ENCODE measurements at regions not wholly inside any gene's neighbourhood (a gene's known extent, or its start where the extent isn't known, plus 50 kb on each side); places are given as distances from the start of the nearest gene placed in this dataset.
"Not testable (repeated sequence)": the region's sequence is repeated elsewhere in the genome, so short reads cannot be mapped to it uniquely, and the experiment has no call there.

DNA sequence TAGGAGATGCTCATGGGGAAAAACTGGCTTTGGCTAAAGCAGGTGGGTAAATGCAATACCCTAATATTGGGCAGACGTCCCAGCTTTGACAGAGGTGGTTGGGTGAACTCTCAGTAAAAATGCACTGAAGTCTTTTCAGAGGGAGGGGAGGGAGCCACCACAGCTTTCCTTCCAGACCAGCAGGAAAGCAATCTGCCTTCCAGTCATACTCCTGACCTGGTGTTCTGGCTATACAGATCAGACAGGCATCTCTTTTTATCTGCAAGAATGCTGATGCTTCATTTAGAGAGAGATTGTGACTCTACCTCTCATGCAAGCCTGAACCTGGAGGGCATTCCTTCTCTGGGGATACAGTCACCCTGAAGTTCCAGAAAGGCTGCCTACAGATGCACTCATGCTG is 52.6 kb upstream of the ICA1 start:
- no peak for DNase-seq (ENCODE audit: low spot score)

DNA sequence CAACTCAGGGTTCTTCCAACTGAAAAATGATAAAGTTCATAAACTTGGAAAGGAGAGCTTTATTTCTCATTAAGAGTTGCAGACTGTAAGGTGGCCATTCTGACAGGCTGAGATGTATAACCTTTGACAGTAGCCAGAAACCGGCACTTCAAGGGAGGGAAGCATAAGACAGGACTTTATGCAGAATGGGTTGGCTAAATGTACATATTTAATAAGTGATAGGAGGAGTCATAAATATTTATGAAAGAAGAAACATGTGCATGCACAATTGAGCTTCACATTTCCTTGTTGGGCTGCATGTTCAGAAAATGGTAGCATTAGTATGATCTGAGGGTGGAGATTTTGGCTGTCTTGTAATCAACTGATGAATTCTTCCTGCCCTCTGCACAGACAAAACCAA is 57.1 kb upstream of the ICA1 start:
- no peak for DNase-seq (ENCODE audit: low spot score)

DNA sequence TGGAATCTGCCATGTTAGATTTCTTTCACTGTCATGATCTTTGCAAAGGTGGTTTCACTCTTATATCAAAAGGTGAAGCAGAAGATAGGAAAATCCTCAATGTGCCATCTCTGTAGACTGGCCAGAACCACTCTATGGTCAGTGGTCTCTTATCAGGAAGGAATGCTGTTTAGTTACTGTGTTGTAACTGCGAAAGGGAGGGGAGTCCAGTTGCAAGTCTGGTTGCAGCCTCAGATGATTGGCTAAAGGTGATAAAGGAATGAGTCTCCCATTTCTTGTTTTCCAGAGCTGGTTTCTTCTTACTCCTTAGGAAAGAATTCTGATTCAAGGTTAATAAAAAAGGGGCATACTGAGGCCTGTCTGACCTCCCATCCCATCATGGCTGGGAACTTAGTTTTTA is 58.2 kb upstream of the ICA1 start:
- DNase-seq (ENCODE audit: low spot score), result no peak

DNA sequence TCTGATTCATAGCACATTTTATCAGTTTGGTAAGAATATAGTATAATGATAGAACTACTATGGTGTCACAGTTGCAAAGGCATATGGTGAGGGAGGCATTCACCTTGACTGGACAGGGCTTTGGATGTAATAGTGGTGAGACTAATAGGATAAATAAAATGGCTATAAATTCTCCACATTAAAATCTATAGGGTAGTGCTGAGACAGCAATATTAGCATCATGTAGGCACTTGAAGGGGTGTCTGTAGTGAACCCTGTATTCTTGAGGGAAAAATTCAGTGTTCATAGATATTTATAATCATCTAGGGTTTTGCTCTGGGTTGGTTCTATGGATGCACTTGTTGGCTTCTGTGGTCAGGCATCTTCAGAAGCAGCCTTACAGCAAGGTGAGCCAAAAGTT is 59.3 kb upstream of the ICA1 start:
- no peak for DNase-seq (ENCODE audit: low spot score)

DNA sequence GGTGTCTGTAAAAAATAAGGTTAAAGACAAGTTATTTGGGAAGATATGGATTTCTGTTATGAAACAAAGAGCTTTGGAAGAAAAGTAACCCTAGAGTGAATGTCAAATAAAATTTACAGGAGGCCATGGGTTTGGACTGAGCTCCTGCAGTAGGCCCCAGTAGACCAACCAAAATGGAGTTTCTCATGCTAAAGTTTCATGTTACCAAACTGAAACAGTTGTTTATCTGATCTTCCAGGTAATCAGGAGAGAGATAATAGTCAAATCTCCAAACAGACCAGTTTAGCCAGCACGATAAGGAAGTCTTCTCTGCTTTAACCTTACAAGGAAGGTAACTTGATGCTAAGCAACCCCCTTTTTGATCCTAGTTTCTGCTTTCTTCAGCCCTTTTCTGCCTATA is 60.7 kb upstream of the ICA1 start:
- DNase-seq (ENCODE audit: low spot score), result no peak

DNA sequence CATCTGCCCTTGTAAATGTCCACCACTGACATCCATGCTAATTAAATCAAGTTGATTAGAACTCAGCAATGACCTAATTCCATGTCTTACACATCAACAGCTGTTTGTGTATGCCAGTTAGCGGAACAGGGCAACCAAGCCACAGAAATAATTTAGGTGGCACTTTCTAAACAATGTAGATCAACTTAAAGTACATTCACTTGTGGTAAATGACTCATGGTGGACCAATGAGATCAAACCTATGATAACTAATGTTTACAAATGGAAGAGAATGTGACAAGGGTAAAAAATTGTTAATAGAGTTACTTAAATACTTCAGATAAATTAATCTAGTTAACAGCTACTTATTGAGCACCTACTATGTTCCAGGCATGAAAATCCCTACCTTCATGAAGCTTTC is 63.1 kb upstream of the ICA1 start:
- peak; percentile 83 for DNase-seq (ENCODE audit: low spot score)

DNA sequence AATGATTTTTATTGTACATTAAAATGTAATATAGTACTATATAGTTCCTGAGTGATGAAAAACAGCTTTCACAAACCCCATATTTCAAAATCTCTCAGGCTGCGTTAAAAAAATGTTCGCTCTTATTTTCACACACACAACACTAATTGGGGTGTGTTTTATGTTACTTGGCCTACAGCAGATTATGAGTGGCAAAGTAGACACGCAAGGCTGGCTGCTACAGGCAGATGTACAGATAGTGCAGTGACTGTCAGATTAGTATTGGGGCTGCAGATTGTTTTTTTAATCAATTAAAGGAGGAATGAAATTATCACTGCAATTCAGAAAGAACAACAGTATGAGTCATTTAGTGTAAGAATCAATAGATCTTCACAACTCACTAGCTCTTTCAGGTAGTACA is 65.2 kb upstream of the ICA1 start:
- DNase-seq (ENCODE audit: low spot score), result no peak

DNA sequence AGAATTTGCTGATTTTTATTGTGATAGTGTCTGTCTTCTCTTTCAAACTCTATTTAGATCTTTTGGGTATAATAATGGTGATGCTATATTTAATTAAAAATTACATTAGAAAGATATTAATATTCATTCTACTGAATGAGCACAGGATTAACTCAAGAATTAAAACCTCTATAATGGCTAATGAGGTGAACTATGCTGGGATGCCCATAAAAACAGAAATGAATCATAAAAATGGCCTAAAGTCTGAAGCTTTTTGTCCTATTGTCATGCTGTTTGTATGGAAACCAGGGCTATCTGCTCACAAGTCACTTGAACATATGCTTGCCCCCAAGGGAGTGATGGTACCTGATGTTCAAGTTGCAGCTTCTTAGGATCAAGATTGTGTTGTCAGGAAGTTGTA is 76.2 kb upstream of the ICA1 start:
- no peak for DNase-seq (ENCODE audit: low spot score)

DNA sequence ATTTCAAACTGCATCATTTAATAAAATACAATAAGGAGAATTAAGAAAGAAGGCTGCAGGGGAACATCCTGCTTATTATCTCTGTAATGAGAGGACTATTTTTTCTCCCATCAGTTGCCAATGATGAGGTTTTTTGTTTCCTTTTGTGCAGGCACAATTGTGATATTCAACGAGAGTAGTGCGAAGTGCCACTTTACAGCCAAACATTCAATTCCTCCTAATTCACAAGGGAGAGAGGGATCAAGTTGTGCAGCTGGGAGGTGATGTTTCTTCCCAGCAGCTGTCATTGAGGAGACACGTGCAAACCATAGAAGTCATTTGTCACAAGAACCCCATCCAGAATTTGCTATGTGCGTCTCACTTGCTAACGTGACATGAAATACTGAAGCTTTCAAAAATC is 81.6 kb upstream of the ICA1 start:
- no peak for DNase-seq (ENCODE audit: low spot score)

DNA sequence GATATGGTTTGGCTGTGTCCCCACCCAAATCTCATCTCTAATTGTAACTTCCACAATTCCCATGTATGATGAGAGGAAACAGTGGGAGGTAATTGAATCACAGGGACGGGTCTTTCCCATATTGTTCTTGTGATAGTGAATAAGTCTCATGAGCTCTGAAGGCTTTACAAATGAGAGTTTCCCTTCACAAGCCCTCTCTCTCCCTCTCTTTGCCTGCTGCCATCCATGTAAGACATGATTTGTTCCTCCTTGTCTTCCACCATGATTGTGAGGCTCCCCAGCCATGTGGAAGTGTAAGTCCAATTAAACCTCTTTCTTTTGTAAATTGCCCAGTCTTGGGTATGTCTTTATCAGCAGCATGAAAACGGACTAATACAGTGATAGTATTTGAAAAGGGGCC is 85.4 kb upstream of the ICA1 start:
- not testable (repeated sequence) for DNase-seq (ENCODE audit: low spot score)

DNA sequence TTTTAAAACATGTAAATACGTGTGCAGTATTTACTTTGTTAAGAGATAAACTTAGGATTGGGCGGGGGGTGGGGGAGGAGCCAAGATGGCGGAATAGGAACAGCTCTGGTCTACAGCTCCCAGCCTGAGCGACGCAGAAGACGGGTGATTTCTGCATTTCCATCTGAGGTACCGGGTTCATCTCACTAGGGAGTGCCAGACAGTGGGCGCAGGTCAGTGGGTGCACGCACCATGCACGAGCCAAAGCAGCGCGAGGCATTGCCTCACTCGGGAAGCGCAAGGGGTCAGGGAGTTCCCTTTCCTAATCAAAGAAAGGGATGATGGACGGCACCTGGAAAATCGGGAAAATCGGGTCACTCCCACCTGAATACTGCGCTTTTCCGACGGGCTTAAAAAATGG is 81.8 kb upstream of the NXPH1 start:
- not testable (repeated sequence) for DNase-seq (ENCODE audit: low spot score)

DNA sequence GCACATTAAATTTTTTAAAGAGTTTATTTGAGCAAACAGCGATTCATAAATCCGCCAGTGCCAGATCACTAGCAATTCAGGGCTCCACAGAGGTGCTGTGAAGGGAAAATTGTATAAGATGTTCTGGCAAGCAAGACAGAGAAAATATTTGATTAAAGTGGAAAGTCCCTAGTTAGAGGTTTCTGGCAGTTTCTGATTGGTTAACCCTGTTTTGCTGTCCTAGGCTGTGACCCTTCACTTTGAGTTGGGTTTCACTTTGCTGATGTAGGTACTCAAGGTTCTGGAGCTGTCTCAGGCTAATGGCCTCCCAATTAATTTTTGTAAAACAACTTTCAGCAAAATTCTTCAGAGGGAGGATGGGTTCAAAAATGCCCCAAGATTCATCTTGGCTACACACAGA is 79.4 kb upstream of the NXPH1 start:
- DNase-seq (ENCODE audit: low spot score), result no peak

DNA sequence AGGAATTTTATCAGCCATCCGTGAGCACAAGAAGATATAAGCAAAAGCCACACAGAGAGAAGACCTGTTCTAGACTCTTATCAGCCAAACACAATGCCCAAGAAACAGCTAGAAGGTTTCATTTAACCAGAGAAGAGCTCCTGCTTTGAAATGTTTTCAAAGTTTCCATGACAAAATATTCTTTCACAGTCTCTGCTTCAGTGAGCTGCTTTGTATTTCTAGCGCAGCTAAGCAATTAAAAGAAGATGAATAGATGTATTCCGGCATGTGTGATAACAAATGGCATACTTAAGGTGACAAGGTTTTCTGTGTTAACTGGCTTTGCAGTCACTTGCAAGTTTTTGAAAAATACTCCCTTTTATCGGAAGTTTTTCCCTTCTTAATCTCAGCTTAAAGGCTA is 78.9 kb upstream of the NXPH1 start:
- no peak for DNase-seq (ENCODE audit: low spot score)

DNA sequence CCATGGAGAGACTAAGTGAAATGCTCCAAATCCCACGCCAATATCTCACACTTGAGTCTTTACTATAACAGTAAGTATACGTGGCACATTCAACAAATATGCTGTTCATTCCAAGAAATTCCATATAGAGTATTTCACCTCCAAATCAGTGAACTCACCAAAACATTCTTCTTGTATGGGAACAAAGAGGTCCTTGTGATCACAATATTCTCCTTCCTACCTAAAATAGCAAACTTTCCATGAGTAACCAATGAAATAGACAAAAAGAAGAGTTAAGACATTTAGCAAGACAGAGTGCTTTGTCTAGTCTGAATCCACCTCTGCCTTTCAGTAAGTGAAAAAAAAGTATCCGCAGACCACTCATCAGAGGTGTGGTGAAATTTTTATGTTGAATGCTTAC is 77.3 kb upstream of the NXPH1 start:
- no peak for DNase-seq (ENCODE audit: low spot score)

DNA sequence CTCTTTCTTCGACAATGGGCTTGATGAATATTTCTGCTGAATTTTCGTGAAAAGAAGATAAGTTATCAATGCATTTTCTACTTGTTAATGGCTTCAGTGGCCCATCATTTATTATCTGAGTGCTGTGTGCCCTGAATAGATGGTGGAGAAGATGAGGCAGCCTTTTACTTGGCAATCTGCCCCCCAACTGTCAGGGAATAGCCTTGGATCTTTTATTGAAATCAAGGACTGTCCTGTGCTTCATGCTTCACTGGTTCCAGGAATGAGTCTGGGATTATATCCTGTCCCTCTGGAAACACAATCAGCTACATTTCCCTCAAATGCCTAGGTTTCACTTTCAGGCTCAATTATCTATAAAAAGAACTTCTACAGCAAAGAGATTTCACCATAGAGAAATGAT is 75.9 kb upstream of the NXPH1 start:
- no peak for DNase-seq (ENCODE audit: low spot score)

DNA sequence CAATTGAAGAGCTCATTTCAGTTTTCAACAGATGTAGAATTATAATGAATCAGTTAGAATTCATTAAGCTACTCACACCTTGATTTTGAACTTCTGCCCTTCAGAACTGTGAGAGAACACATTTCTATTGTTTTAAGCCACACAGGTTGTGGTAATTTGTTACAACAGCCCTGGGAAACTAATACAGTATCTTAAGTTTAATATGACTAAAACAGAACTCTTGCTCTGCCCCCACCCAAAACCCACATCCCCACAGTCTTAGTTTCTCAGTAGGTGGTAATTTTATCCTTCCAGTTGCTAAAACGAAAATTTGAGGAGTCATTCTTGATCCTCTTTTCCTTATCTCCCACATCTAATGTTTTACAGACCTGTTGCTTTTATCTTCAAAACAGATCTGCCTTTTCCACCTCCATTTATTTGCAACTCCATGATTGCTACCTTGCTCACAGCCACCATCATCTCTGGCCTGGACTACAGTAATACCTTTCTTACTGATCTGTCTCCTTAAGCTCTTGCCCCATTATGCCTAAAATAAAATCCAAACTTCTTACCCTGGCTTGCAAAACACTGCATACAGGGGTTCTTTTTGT is 72.8 kb upstream of the NXPH1 start:
- no peak for DNase-seq (ENCODE audit: low spot score)

DNA sequence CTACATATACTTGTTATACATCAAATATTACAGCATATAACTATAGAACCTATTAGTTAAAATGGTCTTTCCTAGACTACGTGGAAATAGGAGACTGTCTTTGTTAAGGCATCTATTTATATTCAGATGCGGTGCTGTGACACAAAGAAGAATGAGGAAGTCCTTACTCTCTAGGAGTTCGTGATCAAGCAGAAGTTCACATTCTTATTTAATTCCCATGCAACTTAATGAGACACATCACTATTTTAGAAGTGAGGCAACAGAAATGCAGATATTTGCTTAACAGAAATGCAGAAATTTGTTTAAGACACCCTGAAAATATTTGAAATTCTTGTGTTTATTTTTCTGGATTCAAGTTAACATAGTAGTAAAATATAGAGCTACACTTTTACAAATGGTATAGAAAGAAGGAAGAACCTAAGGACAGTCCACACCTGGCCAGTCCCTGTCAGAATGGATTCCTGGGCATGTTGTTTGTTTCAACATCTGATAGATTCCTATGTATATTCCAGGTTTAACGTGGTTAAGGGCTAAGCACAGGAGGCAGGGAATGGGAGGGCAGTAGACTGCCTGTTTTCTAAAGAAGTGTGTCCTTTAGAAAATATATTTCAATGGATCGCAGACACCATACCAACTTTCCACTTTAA is 70.6 kb upstream of the NXPH1 start:
- DNase-seq (ENCODE audit: low spot score), result no peak

DNA sequence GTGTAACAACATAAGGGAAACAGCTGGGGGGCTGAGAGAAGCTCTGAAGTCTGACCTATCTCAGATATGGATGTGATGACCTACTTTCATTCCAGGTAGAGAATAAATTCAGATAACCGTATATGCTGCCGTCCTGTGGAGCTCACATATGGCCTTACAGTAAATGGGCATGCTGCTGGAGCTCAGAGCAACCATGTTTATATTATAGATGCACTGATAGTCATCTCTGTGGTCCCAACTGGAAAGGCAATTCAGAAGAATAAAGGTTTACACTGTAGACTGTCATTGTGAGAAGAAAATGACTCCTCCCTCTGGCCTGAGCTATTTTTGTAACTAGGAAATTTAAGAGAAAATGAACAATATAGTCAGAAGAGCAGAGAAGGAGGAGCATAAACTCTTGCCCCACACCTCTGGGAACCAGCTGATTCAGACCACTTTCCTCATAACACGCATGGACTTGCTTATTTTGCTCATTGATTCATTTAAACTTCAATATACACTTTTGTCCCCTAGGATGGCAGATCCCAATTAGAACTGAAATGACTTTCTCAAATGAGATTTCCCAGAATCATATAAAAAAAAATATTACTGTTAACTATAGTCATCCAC is 69.9 kb upstream of the NXPH1 start:
- DNase-seq (ENCODE audit: low spot score), result no peak

DNA sequence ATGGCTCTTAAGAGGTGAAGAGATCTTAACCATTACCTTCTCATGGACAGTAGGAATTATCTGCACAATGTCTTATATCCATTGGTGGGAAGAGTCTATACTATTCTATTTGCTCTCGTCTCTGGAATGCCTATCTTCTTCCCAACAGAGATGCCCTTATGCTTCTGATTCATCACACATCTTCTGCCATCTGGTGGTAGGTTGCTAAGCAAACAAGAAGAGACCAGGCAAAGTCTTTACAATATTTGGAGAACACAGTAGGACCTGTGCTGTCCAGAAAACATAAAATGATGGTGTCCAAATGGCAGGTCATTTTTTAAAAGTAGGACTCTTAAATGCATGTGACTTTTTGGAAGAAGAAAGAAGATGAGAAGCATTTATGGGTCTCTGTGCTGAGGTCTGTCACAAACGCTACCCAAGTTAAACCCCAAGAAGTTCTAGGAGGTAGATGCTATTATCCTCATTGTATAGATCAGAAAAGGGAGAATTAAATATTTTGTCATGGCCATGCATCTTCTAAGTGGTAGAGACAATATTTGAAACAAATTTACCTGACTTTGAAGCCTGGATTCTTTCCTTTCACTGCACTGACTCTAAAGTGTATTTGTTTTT is 67.8 kb upstream of the NXPH1 start:
- DNase-seq (ENCODE audit: low spot score), result peak; percentile 65

DNA sequence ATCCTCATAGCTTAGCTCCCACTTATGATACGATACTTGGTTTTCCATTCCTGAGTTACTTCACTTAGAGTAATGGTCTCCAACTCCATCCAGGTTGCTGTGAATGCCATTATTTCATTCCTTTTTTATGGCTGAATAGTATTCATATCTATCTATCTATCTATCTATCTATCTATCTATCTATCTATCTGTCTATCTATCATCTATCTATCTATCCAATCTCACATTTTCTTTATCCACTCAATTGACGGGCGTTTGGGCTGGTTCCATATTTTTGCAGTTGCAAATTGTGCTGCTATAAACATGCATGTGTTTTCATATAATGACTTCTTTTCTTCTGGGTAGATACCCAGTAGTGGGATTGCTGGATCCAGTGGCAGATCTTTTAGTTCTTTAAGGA is 65.4 kb upstream of the NXPH1 start:
- DNase-seq (ENCODE audit: low spot score), result not testable (repeated sequence)

DNA sequence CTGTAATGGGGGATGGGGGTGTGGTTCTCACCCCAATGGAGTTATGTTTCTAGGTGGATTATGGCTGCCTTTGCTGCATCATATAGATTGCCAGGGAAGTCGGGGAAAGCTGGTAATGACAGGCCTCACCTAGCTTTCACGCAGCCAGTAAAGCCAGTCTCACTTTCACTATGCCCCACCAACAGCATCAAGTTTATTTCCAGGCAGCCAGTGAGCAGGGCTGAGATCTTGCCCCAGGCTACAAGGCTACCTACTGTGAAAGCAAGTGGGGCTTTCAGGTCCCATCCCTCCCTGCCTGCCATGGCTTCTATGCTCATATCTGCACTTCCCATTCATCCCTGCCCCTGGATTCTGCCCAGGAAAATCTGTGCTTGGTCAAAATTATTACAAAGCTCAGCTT is 61.7 kb upstream of the NXPH1 start:
- no peak for DNase-seq (ENCODE audit: low spot score)

DNA sequence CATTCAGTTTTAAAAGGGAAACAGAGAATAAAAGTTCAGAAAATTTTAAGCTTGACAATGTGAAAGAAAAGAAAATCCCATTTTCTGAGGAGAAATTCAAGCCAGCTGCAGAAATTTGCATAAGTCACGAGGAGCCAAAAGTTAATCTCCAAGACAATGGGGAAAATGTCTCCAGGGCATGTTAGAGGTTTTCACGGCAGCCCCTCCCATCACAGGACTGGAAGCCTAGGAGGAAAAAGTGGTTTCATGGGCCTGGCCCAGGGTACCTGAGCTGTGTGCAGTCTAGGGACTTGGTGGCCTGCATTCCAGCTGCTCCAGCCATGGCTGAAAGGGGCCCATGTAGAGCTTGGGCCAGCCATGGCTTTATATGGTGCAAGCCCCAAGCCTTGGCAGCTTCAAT is 59.6 kb upstream of the NXPH1 start:
- no peak for DNase-seq (ENCODE audit: low spot score)

DNA sequence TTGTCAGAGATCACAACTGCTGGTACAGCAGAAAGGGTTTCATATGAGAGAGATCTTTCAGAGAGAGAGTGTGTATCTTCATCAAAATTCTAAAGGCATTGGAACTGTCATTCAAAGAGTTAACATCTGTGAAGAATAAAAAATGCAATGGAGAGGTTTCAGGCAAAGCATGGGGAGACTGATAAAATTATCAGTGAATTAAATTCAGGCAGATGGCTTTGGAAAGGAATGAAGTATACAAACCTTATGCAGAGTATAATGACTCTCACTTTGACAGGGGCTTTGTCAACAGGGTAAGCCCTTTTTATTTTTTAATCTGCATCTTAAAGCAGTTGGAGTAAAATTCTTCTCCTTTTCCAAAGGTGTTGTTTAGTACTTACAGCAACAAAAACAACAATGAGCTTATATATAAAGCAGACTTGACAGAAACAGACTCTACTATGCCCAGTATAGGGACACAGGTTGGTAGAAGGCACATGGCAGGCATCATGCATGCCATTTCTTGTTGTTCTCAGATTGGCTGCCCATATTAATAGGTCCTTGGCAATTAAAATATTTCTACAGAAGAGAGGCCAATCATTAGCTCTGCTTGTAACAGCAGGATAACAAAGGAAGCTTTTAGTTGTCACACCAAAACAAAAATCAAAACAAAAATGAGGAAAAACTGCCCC is 54.9 kb upstream of the NXPH1 start:
- no peak for DNase-seq (ENCODE audit: low spot score)
